C4-2B (cell line): ENCODE measurements at regions not wholly inside any gene's neighbourhood (a gene's known extent, or its start where the extent isn't known, plus 50 kb on each side); places are given as distances from the start of the nearest gene placed in this dataset.

ENCODE experiments used
- CTCF ChIP-seq: fragments of 450-650 bp; conservative IDR thresholded peaks from 2 replicates; pipeline ENCODE4 v1.5.1; 2017; ENCODE audit warnings: mild to moderate bottlenecking
- ZFX ChIP-seq: fragments of 450-650 bp; IDR thresholded peaks from 2 replicates; pipeline ENCODE4 v1.6.1; 2017

GRCh38 chr11:97537407-97538150, 1147.8 kb downstream of the JRKL start:
- TF ChIP-seq CTCF (no peak), ZFX (no peak)
